ENCODE measurements at regions not wholly inside any gene's neighbourhood (a gene's known extent, or its start where the extent isn't known, plus 50 kb on each side); places are given as distances from the start of the nearest gene placed in this dataset.
"Not testable (repeated sequence)": the region's sequence is repeated elsewhere in the genome, so short reads cannot be mapped to it uniquely, and the experiment has no call there.

- DNase-seq: no peak
Measured at GRCh38 chr3:10667901-10668476, 148.0 kb upstream of the SLC6A11 start.

DNA sequence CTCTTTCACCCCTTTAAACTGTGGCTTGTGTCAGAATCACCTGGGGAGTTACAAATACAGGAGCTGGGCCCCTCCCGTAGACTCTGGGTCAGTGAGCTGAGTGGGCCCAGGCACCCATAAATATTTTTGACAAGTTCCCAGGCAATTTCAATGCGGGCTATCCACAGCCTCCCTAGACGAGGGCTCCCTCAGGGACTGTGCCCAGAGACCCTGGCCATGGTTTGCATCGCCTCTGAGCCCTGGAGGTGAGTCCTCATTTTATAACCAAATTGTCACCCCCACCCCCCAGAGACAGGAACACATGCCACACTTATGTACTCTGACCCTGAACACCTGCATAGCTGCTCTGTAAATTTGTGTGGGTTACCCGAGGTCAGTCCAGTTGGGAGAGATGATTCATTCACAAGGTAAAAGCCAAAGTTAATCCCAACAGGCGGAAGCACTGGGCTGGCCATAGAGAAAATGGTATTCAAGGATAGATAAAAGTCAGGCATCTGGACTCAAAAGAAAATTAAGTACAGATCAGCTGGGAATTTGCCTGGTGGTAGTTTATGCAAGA is 146.5 kb upstream of the SLC6A11 start:
- DNase-seq: no peak

DNA sequence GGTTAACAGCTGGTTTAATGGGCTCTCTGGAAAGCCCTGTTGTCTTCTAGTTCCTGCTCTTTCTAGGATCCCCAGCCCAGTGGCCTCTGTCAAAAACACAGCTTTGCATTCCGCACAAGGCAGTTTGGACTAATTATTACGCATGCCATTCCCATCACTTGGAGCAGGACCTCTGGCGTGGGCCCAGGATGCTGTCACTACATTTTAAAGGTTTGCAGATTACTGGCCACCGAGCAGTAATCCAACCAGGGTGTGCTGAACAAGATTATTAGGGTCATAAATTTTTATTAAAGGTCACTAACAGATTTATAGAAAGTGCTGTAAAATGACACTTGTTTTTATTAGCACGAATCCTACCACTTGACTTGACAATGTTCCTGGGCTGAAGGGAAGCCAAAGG is 143.6 kb upstream of the SLC6A11 start:
- no peak for DNase-seq

GRCh38 chr3:10674578-10674977 is 141.4 kb upstream of the SLC6A11 start:
- DNase-seq: no peak

GRCh38 chr3:10676905-10677304 is 139.1 kb upstream of the SLC6A11 start:
- DNase-seq: no peak

- DNase-seq: no peak
Measured at GRCh38 chr3:10678796-10679376, 137.1 kb upstream of the SLC6A11 start.

DNA sequence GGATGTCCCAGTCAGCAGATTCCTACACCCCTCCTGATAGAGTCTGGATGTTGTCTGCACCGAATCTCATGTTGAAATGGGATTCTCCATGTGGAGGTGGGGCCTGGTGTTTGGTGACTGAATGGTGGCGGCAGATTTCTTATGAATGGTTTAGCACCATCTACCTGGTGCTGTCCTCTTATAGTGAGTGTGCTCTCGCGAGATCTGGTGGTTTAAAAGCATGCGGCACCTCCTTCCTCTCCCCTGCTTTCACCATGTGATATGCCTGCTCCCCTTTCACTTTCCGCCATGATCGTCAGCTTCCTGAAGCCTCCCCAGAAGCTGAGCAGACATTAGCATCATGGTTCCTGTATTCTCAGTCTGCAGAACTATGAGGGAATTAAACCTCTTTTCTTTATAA is 135.2 kb upstream of the SLC6A11 start:
- no peak for DNase-seq

DNA sequence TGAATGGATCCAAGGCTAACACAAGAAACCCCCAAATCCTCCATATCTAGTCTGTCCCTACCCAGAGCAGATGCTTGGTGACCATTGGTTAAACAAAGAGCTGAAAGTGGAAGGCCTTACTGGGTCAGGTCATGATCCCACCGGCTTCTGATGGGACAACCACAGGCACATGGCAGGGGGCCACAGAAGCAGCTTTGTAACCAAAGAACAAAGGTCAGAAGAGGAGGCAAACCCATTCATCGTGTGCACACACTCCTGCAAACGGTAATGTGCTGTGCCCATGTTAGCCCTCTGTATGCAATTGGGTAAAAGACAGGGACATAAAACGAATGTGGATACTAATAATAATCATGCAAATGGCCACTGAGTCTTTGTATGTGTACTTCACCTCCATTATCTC is 133.3 kb upstream of the SLC6A11 start:
- DNase-seq: no peak

- no peak for DNase-seq
Measured at GRCh38 chr3:10683106-10683505, 132.9 kb upstream of the SLC6A11 start.

DNA sequence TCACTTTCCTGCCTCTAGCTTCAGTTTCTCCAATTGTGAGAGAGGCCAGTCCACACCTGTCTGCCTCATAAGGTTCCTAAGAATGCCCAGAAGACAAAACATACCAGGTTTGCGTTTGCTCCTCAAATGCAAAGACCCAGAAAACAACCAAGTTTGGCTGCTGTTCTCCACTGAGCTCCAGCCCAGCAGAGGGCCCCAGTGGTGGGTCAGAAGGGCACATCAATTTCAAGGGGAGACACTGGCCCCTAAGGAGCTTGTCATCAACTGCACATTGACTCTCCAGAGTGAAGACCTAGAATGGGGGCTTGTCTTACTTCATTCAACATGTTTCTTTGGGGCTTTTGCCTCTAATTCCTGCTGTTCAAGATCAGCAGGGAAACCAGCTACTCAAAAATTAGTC is 127.9 kb upstream of the SLC6A11 start:
- DNase-seq: no peak

GRCh38 chr3:10688548-10689172 is 127.4 kb upstream of the SLC6A11 start:
- DNase-seq: no peak

DNA sequence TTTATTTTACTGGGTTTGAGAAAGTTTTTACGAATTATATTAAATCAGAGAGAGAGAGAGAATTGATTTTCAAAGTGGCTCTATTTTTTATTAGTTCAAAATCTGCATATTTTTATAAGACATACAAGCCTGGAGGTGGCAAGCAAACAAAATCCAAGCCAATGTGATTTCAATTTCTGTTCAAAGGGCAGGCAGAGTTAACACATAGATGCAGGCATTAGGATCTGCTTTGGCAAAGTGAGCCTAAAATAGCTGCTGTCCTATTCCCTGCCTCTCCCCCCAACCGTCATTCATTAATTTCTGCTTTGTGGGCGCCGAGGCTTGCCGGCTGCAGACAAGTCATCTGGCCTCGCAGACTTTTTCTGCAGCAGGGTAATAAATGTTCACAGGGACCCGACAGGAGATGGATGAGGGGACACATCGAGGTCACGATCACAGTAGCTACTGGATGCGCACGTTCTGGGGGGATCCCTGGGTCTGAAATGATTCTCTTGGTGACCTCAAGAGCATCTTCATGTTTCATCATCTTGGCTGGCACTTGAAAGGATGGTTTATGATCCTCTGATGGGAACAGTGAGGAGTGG is 123.9 kb upstream of the SLC6A11 start:
- no peak for DNase-seq

GRCh38 chr3:10693457-10693856 is 122.6 kb upstream of the SLC6A11 start:
- DNase-seq: no peak

- no peak for DNase-seq
Measured at GRCh38 chr3:10694179-10694578, 121.8 kb upstream of the SLC6A11 start.

- DNase-seq: not testable (repeated sequence)
Measured at GRCh38 chr3:10695186-10695585, 120.8 kb upstream of the SLC6A11 start.

- no peak for DNase-seq
Measured at GRCh38 chr3:10695595-10696285, 120.3 kb upstream of the SLC6A11 start.

DNA sequence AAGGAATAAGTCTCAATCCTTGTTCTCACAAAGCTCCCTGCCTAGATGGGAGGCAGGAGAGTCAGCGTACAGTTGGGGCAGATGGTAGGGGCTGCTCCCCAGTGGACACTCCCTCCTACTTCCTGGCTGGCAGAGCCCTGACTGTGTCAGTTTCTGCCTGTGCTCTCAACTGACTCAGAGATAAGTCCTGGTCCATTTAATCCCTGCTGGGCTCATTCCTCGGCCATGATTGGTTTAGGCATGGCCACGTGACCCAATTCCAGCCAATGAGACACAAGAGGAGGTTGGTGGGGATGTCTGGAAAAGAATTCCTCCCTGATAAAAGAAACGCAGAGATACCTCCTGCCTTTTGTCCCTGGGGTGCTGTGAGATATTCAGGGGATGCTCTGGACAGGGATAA is 118.1 kb upstream of the SLC6A11 start:
- DNase-seq: no peak

GRCh38 chr3:10700821-10701220 is 115.2 kb upstream of the SLC6A11 start:
- no peak for DNase-seq

DNA sequence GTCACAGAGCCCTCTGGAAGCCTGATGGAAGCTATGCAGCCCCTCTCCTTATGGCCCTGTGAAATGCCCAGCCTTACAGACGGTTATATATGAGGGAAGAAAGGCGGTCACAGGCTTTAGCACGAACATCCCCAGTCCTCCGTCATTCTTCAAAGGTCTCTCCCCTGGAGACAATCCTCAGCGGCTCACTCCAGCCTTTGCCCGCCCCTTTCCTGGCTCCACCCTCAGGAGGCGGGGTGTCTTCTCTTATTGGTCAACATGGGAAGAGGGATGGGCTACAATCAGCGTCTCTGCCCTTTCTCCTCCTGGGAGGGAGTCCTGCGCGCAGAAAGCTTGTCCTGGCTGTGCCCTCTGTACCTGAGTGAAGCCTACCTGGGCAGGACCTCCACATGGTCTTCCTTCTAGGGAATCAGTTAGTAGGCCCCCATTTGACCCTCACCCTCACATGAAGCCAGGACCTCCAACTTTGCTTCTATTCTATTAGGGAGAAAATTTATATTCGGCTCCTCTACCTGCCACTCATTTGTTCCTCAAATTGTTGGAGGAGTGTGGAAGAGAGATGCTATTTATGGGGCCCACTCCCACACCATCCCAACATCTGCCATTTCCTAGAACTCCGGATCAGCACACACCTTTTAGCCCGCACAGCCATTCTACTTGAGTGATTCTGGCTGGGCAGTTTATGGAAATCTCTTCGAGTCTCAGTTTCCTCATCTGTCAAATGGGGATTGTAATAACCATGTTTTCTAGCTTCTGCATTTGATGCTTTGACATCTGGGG is 112.9 kb upstream of the SLC6A11 start:
- peak; percentile 31 to 43 for DNase-seq

DNA sequence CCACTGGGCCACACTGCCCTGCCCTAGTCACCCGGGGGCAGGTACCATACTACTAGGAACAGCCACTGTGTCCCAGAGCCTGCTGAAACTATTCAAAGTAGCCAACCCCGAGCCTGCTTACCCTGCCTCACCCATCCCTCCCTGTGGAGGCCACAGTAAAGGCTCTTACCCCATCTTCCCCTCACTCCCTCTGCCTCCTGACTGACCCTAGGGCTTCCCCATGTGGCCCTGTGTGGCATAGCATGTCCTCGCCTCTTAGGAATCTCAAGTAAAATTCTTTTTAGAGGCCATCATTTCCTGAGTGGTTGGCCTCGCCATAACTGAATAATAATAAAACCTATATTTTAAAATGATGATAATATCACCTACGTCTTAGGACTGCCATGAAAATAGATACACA is 112.2 kb upstream of the SLC6A11 start:
- DNase-seq: peak in 1 of 2 experiments; percentile 7

GRCh38 chr3:10706156-10706739 is 109.8 kb upstream of the SLC6A11 start:
- no peak for DNase-seq

DNA sequence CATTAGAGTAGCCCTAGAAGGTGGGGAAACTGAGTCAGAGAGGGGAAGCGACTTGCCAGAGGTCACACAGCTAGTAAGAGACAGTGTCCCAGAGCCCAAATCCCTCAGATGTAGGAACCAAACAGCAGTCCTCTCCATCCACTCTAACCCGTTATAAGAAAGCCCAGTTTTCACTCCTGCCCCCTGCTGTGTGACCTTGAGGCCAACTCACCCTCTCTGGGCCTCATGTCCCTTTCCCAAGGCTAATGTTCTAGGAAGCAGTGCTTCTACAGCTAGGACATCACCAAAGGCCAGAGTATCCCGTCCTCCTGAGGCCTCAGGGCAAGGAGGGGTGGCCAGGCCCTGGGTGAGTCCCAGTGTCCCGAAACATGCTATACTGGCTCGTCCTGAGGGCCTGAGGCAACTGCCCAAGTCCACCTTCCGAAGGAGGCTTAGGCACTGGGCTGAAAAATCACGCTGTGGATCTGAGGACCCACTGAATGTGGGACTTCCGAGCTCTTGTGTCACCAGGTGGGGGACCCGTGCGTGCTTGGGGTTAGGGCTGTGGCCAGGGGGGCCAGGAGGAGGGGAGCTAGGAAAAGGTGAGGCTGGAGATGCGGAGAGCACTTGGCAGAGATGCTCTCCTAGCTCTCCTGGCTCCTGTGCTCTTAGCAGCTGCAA is 109.2 kb upstream of the SLC6A11 start:
- DNase-seq: no peak
